NCI-H146 (cell line): ENCODE measurements at regions not wholly inside any gene's neighbourhood (a gene's known extent, or its start where the extent isn't known, plus 50 kb on each side); places are given as distances from the start of the nearest gene placed in this dataset.
"Not testable (repeated sequence)": the region's sequence is repeated elsewhere in the genome, so short reads cannot be mapped to it uniquely, and the experiment has no call there.

Experiments used
- DNase-seq: peaks from one replicate; lab custom pipeline; 2025; lab: John Stamatoyannopoulos, UW

DNA sequence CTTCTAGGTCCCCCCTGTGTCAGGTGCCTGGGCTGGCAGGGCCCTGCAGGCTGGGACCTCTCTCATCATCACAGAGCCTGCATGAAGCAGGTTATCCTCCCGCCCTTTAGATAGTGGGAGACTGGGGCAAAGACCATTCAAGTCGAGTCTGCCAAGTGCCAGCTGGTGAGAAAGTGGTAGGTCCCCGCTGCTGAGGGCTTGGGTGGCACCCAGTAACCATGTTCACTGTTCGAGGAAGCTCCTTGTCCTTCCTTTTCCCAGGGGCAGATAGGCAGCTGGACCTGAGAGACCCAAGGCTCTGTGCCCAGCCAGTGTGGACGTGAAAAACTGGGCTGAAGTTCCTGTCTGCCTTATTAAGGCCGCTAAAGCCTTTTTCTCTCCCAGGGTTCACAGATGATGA lies 1319.8 kb downstream of the TBC1D22A start:
- DNase-seq = no peak

DNA sequence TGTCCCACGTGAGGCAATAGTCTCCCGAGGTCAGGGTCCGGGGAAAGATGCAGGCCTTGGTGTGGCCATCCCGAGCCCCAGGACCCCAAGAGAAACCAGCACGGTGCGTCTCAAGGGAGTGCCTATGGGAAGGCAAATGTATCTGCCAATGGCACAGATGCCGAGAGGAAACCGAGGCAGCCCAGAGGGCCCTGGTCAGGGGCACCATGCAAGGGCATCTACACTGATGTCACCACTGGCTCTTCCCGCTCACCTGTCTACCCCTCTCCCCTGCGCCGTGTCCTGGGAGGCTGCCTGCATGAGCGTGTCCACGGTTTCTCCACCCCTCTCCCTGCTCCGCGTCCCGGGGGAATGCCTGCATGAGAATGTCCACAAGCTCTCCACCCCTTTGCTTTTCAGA lies 1318.8 kb downstream of the TBC1D22A start:
- no peak for DNase-seq

DNA sequence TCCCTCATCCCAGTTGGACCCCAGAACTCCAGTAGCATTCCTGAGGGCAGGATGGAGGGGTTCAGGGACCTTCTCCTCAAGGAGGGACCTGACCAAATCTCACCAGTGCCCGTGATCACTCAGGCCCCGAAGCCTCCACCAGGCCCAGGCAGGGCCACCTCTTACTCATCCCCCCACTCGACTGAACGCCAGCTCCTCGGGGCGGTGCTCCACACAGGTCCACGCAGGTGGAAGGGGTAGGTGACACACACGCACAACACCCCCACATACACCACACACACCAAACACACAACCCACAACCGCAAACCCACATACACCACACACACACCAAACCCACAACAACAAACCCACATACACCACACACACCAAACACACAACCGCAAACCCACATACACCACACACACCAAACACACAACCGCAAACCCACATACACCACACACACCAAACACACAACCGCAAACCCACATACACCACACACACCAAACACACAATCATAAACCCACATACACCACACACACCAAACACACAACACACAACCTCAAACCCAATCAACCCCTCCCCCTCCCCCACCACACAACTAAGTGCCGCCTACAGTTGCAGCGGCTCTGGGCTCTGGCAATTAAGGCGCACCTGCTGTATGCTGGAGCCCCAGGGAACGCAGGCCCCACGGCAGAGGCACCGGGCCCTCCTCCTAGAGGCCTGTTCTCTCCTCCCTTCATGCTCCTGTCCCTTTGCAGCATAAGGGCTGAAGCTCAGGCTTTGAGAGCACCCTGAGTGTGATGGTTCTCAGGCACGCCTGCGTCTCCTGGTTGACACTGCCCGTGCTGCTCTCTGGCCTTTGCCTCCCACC lies 1318.1 kb downstream of the TBC1D22A start:
- DNase-seq = no peak

DNA sequence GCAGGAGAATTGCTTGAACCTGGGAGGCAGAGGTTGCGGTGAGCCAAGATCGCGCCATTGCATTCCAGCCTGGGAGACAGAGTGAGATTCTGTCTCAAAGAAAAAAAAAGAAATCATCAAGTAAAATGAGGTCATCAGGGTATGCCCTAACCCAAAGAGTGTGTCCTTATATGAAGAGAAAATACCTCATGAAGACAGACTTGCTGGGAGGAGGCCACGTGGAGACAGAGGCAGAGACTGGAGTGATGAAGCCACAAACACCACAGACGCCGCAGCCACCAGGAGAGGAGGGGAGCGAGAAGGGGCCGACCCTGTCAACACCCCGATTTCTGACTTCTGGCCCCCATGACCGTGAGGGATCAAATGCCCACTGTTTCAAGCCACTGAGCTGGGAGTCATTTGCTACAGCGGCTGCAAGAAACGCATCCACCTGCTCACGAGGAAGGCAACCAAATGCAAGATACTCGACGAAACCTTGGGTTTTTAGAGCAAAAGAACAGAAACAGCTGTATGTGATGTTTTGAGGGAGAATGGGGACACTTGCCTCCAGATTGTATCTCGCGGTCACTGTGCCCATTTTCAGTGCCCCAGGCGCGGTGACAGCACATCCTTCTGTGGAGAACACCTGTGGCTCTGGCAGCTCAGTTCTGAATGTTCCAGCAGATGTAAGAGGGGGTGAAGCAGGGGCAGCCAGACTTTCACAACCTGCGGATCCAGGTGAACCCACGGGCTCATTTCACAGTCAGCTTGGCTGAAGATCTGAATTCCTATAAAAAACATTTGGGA lies 1317.2 kb downstream of the TBC1D22A start:
- DNase-seq = no peak

DNA sequence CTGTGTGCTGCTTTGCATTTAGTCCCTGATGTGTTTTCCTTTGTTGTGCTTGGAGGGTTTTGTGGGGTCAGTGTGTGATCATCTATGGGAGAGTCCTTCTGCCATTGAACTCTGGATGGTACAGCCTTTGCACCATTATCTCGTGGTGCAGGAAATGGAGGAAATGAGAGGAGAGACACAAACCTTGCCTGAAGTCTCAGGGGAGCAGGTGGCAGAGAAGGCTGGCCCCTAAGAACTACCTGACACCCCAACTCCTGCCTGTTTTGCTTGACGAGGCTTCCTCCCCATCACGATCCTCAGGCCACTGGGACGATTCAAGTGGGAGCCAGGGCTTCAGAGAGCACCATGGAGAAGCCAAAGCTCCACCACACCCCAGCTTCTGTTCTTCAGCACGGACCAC lies 1316.4 kb downstream of the TBC1D22A start:
- DNase-seq = no peak

DNA sequence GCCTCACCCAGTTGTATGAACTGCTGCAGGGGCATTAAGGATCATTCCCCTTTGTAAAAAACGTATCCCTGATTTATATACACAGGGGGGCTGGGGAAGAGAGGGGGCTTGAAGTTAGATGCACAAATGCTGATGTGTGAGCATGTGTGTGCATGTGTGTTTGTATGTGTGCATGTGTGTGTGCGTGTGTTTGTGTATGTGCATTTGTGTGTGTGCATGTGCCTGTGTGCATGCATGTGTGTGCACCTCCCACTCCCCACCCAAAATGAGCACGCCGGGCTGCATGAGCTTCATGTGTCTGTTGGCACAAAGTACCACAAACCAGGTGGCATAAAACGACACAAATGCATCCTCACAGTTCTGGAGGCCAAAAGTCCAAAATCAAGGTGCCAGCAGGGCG lies 1315.2 kb downstream of the TBC1D22A start:
- DNase-seq = no peak

DNA sequence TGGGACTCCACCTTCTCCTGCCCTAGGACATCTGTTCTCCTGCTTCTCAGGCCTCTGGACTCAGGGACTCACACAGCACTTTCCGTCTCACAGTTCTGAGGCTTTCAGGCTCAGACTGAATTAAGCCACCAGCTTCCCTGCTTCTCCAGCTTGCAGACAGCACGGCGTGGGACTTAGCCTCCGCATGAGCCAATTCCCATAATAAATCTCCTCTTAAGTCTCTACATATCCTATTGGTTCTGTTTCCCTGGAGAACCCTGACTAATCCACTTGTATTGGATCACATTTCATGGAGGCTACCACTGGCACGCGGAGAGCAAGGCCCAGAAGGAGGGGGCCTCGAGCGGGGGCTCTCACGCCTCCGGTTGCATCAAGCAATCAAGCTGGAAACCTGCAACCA lies 1313.6 kb downstream of the TBC1D22A start:
- no peak for DNase-seq

DNA sequence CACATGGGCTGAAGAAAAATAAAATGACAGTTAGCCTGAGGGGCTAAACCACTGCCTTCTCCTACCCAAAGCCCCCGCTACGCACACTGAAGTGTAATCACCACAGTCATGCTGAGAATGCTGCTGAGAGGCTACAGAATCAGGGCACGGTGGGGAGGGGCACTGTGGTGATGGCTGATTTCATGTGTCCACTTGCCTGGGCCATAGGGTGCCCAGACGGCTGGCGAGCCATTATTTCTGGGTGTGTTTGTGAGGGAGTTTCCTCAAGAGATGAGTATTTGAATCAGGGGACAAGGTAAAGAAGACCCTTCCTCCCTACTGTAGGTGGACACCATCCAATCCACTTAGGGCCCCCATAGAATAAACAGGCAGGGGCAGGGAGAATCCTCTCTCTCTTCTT lies 1313.2 kb downstream of the TBC1D22A start:
- DNase-seq = no peak

DNA sequence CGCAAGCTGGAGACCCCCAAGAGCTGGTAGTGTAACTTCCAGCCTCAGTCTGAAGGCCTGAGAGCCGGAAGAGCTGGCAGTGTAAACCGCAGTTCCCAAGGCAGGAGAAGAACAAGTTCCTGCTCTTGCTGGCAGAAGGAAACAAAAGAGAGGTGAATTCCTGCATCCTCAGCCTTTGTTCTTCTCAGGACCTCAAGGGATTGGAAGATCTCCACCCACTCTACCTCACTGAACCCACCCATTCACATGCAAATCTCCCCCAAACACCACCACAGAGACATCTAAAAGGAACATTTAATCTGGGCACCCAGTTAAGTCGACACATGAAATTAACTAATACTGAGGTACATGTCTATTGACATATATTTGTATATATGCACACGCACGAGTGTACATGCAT lies 1310.3 kb downstream of the TBC1D22A start:
- no peak for DNase-seq

DNA sequence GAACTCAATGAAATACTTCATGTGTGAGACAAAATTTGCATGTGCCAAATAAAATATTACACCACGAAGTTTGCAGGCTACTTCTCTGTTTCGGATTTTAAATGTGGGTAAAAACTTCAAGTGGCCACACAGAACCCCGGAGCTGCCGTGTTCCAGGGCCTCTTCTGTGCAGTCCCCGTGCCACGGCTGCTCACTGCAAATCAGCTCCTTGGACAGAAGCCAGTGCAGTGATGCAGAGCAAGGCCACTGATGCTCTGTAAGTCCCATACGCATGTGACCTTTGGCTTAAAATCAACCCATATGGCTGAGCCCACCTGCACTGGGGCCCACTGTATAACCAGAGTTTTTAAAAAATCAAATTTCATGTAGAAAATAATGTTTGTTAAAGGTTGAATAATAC lies 1309.4 kb downstream of the TBC1D22A start:
- no peak for DNase-seq

DNA sequence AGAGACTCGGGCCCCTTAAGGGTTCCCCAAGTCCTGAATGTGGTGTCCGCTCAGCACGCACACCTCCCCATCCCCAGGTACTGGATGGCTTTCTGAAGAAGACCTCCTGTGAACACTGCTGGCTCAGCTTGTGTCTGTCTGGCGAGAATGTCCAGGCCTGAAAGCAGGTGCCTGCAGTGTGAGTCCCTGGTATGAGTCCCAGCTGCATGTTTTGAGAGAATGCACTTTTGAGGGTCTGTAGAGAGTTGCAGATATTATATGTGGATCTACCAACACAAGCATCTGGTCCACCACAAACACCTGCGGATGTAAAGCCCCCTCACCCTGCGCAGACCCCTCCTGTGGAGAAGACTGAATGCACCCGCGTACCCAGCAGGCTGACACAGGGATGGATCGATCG lies 1308.9 kb downstream of the TBC1D22A start:
- no peak for DNase-seq

DNA sequence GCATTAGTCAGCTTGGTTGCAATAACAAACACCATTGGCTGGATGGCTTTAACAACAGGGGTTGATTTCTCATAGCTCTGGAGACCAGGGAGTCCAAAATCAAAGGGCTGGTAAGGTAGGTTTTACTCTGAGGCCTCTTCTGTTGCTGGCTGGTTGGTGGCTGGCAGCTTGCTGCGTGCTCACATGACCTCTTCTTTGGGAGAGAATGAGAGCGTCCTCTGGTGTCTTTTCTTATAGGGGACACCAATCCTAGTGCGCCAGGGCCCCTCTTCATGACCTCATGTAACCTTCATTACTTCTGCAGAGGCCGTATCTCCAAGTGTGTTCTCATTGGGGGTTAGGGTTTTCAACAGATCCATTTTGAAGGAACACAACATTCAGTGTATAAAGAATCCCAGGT lies 1308.3 kb downstream of the TBC1D22A start:
- DNase-seq = no peak

DNA sequence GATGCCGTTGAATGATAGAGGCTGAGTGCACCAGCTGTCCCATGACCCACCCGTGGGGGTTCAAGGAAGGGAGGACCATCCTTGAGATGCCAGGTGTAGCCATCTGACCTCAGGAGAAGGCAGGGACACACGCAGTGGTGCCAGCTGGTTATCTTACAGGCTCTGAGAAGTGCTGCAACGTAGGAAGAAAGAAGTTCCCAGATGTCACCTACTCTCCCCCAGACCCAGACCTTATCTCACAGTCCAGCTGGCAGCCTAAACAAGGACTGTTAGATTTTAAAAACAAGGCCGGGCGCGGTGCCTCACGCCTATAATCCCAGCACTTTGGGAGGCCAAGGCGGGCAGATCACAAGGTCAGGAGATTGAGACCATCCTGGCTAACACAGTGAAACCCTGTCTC lies 1307.6 kb downstream of the TBC1D22A start:
- no peak for DNase-seq

DNA sequence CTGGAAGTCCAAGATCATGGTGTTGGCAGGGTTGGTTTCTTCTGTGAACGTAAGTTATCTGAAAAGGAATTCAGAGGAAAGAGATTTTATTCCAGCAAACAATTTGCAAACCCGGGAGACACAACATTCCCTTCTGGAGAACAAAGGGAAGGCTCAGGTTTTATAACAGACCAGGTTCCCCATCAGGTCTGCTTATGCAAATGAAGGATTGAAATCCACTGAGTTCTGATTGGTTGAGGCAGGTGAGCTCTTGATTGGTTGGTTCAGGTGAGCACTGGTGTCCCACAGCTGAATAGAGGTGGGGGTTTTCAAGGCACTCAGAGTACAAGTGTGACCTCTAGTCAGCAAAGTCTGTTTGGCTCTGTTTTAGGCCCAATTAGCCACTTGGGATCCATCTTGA lies 1306.8 kb downstream of the TBC1D22A start:
- no peak for DNase-seq

DNA sequence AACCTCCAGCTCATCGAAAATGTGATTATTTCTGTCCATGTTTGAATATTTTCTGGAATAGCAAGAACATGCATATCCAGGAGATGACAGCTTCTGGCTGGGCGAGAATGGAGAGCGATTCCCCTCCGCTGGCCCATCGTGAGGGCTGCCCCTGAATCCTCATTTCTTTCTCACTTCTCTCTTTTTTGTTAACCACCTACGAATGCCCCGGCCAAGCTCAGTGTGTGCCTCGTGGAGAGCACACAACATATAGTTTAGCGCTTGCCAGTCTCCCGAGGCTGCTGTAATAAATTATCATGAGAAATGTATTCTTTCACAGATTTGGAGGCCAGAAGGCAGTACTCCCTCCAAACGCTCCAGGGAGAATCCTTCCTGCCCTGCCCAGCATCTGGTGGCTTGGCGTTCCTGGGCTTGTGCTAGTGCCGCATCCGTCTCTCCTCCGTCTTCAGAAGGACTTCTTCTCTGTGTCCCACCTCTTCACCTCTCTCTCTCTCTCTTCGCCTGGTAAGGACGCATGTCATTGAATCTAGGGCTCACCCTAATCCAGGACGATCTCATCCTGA lies 1306.0 kb downstream of the TBC1D22A start:
- DNase-seq = no peak

DNA sequence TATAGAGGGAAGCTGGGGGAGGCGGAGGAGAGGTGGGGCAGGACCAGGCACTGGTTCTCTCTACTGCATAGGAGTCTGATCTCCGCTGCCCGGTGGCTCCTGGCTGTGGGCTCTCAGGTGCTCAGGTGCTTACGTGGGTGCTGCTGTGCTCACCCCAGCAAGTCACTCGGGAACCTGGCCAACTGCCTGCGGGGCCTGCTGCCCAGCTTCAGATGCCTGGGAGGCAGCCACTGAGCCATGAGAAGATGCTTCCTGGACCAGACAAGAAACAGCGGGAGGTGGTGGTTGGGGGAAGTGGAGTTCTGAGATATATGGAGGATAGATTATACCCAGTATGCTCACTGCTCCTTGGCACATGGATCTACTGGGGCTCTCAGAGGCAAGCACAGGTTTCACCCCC lies 1303.4 kb downstream of the TBC1D22A start:
- no peak for DNase-seq

DNA sequence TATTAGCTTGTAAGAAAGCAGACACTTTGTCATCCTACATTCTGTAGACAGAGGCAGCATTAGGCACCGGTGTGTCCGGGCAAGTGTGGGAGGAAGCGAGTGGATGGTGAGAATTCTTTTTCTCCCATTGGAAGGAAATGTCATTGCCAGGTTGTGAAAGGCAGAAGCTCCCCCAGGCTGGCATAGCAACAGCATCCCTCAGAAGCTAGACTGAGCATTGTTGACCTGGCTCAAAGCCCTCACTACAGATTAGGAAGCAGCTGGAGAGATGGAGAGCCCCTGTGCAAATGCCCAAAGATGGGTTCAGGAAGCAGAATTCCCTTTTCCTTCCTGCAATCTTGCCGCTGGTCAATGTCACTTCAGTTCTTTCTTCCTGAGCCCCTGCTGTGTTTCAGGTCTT lies 1299.3 kb downstream of the TBC1D22A start:
- no peak for DNase-seq

DNA sequence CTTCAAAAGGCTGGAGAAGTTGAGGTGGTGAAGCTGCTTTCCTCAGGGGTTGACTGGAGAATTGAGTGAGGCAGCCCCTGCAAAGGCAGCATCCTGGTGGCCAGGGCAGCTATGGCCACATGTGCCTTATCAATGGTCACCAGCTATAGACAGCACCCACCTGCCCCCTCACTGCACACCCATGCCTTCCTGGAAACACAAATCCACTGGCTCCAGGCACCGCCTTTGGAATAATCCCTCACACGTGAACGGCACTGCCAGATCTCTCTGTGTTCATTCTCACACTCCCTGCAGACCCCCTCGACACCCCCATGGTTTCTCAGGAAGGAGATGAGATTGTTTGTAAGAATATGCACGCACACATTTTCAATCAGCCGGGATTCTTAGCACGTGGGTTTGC lies 1297.8 kb downstream of the TBC1D22A start:
- no peak for DNase-seq

DNA sequence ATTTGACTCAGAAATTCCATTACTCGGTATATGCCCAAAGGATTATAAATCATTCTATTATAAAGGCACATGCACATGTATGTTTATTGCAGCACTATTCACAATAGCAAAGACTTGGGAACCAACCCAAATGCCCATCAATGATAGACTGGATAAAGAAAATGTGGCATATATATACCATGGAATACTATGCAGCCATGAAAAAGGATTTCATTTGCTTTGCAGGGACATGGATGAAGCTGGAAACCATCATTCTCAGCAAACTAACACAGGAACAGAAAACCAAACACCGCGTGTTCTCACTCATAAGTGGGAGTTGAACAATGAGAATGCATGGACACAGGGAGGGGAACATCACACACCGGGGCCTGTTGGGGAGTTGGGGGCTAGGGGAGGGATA lies 1297.1 kb downstream of the TBC1D22A start:
- not testable (repeated sequence) for DNase-seq

DNA sequence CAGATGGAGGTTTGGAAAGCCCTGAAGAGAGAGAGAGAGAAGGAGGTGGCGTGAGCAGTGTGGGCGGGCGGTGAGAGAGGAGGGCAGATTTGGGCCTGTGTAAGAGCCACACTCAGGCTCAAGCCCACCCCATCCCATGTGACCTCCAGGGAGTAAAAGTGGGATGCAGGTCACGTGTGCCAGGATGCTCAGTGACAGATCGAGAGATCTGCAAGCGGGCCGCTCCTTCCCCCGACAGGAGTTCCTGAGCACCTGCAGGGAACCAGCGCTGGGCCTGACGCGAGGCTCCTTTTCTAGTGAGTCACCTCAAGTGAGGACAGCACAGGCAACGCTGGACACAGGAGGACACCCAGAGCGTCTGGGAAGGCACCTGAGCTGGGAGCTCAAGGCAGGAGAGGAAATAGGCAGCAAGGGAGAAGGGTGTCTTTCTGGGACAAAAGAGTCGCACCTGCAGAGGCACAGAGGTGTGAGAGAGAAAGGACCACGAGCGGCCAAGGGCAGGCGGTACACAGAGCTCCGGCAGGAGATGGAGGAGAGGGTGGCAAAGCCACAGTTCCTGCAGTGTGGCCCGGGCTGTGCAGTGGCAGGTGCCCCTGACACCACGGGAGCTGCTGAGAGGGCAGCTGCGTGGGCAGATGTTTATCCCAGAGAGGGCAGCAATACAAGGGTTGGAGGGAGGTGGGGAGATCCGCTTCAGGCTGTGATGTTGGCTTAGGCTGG lies 1294.8 kb downstream of the TBC1D22A start:
- no peak for DNase-seq

DNA sequence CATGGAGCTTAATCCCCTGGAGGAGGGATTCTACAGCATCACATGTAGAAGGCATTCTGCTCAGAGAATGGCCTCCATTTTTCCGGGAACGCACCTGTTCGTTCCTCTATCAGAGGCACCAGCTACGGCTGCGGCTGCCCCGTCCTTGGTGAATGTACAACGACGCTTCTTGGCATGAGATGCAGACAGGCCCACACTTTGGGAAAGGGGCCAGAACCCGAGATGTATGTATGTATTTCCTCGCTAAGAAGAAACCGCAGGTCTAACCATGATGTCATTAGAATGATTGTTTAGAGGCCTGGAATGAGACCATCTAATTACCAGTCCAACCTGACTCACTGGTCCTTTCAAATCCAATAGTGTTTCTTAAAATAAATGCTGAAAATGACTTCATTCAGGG lies 1293.4 kb downstream of the TBC1D22A start:
- DNase-seq = no peak

DNA sequence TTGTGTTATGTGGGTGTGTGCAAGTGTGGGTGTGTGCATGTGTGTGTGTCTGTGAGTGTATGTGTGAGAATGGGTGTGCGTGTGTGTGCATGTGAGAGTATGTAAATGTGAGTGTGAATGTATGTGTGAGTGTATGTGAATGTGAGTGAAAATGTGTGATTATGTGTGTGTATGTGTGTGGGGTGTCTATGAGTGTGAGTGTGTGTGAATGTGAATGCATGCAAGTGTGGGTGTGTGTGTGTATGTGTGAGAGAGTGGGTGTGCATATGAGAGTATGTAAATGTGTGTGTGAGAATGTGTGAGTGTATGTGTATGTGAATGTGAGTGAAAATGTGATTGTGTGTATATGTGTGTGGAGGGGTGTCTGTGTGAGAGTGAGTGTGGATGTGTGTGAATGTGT lies 1292.7 kb downstream of the TBC1D22A start:
- no peak for DNase-seq

DNA sequence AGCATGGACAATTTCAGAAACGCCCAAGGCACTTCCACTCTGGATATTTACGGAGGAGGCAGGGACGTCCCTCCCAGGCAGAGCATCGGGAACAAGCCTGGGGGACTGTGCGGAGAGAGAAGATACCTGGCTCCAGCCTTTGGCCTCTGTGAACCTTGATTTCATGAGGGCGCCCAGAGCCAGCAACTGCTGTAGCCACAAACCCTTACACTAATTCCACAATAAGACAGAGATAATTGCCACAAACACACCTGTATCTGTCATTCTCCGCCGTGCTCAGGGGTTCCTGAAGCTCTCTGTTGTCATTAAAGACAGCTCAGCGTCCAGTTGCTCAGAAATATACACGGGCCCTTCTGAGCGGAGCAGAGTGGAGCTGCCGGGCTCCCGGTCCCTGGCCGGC lies 1292.1 kb downstream of the TBC1D22A start:
- DNase-seq = no peak
